Stimulated activated memory B cell treated with anti-CD40 and anti-IgM and Interleukin-4, amounts not matched to agents 10 μg/mL and 1 μg/mL and 100 μg/mL, for 72 hours (primary cell): ENCODE measurements at regions not wholly inside any gene's neighbourhood (a gene's known extent, or its start where the extent isn't known, plus 50 kb on each side); places are given as distances from the start of the nearest gene placed in this dataset.

Experiments used
- ATAC-seq: fragments of 150-1000 bp; cut with Tn5 transposase; 2 replicates; pipeline ENCODE4 v1.10.0; 2021
- H3K27ac Mint-ChIP-seq: one replicate; pipeline ENCODE4 v1.8.0; 2022; ENCODE audit warnings: mild to moderate bottlenecking, mixed read lengths
- H3K27me3 Mint-ChIP-seq: one replicate; pipeline ENCODE4 v1.8.0; 2022; ENCODE audit warnings: mixed read lengths
- H3K36me3 Mint-ChIP-seq: one replicate; pipeline ENCODE4 v1.8.0; 2022; ENCODE audit warnings: mixed read lengths
- H3K4me1 Mint-ChIP-seq: one replicate; pipeline ENCODE4 v1.8.0; 2022; ENCODE audit warnings: mixed read lengths
- H3K4me3 Mint-ChIP-seq: one replicate; pipeline ENCODE4 v1.8.0; 2022; ENCODE audit warnings: mild to moderate bottlenecking, moderate library complexity, mixed read lengths
- H3K9me3 Mint-ChIP-seq: one replicate; pipeline ENCODE4 v1.8.0; 2022; ENCODE audit warnings: mixed read lengths

DNA sequence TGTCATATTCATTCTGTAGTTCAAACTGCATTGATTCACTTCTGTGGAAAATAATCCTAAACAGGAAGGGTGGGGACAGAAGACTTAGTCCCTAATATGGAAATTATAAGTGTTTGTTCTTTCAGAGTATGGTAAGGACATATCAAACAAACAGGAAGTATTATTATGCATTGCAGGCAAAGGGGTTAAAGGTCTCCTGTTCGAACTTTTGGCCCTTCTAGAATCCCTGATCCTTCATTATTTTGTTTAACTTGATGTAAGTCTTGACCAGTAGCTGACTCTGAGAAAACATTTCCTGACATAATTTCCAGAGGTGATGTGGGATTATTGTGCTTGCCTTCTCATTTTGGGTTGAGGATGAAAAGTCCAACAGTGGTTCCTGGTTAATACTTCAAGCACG, 215.4 kb upstream of the ADGRL2 start:
- Mint-ChIP-seq H3K36me3 (no peaks in the 10 kb centered on the region), H3K4me1 (no peaks in the 10 kb centered on the region), H3K9me3 (no peaks in the 10 kb centered on the region), H3K27ac (no peak overlapping the region), H3K4me3 (no peak overlapping the region), H3K27me3 (peaks cover 5% of the 10 kb centered on the region)
- no peak for ATAC-seq

DNA sequence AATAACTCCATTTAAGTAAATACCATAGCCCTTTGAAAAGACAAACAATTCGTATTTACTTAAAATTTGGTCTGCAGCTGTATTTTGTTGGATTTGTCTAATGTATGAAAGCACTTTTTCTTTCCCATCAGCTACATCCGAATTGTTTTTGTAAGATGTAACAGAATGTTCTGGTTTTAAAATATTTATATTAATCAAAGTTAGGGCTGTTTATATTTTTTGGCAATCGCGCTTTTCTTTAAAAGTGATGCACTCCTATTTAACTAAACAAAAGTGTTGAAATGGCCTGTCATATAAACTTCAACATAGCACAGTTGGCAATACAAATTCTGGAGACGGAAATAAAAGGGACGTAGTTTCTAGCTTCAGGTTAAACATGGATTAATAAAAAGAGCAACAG, 216.3 kb upstream of the ADGRL2 start:
- no peaks in the 10 kb centered on the region for H3K9me3 Mint-ChIP-seq
- no peaks in the 10 kb centered on the region for H3K4me1 Mint-ChIP-seq
- peaks cover 8% of the 10 kb centered on the region for H3K27me3 Mint-ChIP-seq
- ATAC-seq: no peak
- no peak overlapping the region for H3K4me3 Mint-ChIP-seq
- H3K36me3 Mint-ChIP-seq: no peaks in the 10 kb centered on the region
- H3K27ac Mint-ChIP-seq: no peak overlapping the region

DNA sequence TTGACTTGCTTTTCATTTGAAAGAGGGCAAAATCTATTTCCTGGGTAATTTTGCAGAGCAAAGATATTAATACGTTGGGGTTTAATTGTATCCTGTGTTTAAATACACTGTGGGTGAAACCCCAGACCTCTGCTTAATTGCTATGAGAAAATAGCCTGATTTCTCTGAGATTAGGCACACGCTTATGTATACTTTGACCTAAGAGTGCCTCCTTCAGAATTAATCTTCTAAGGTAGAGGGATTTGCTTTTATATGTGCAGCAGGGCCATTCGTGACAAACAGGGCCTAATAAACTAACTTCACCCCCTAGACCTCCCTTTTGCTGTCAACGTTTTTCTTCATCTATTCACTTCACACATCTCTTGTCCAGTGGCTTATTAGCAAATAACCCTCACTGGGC, 216.9 kb upstream of the ADGRL2 start:
- Mint-ChIP-seq H3K36me3 (no peaks in the 10 kb centered on the region), H3K27me3 (peaks cover 8% of the 10 kb centered on the region), H3K27ac (no peak overlapping the region), H3K4me1 (no peaks in the 10 kb centered on the region), H3K4me3 (no peak overlapping the region), H3K9me3 (no peaks in the 10 kb centered on the region)
- ATAC-seq: no peak

DNA sequence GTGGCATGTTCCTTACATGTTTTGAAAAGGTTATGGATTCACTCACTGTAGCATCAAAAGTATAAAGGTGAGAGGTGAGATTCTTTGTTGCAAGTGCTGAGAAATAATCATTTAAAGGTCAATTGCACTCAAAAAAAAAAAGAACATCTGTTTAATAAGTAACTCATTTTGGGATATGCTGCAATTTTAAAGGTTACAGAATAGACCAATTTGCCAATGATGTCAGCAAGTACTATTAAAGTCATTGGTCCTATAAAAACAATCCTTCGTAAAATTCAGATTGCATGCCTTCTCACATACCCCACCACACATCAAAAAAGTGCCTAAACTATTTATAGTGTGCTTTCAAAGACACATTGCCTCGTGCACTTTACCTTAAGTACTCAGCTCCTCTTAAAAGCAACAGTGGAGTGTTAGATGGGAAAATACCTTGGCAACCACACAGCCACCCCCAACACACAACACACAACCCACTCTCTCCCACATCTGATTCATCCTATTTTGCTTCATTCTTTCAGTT, 218.2 kb upstream of the ADGRL2 start:
- ATAC-seq: peak; percentile 59
- Mint-ChIP-seq H3K36me3 (no peaks in the 10 kb centered on the region), H3K9me3 (no peaks in the 10 kb centered on the region), H3K4me3 (no peak overlapping the region), H3K4me1 (no peaks in the 10 kb centered on the region), H3K27me3 (peaks cover 8% of the 10 kb centered on the region), H3K27ac (no peak overlapping the region)

DNA sequence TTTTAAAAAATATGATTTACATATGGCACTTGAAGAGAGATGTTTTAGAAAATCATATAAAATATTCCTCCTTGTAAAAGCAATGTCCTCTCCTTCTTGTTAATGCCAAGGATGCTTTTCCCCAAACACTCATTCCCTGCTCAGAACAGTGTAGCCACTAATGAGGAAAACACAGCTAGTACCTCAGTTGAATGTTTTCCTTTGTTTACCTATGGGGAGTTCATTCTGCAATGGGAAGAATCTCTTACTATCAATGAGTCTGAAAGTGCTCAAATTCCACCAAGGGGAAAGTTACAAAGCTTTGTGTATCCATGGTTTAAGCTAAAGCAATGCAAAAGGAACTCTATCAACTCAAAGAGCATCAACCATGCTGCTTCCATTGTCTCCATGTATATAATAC, 221.9 kb upstream of the ADGRL2 start:
- no peaks in the 10 kb centered on the region for H3K4me1 Mint-ChIP-seq
- H3K4me3 Mint-ChIP-seq: no peak overlapping the region
- H3K27ac Mint-ChIP-seq: no peak overlapping the region
- ATAC-seq: no peak
- H3K36me3 Mint-ChIP-seq: no peaks in the 10 kb centered on the region
- no peaks in the 10 kb centered on the region for H3K9me3 Mint-ChIP-seq
- peaks cover 8% of the 10 kb centered on the region for H3K27me3 Mint-ChIP-seq

DNA sequence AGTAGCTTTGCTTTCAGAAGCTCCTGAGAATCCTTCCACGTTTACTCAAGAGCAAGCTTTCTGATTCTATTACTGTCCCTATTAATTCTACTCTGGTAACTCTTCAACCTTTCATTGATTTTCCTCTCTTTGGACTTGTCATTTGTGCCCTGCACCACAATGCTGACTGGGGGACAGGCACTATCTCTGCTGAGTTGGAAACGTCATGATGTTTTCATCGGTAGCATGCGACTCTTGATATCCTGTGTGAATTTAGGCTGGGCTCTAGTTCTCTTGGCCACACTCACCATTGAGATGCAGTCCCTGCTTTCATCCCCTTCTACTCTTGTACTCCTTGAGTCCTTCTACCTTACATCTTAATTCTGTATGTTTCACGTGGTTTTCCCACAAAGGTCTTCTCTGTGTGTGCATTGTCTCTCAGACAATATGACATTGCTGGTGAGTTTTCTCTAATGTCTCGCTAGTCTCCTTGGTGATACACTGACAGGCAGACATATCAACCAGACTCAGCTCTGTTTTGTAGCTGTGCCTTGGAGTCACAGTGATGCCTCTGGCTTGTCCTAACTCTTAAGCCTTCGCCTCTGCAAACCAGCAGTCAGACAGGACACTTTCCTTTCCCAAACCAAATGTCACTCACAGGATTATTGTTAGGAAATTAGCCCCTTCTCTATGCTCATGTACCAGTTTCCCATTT, 223.6 kb upstream of the ADGRL2 start:
- no peaks in the 10 kb centered on the region for H3K36me3 Mint-ChIP-seq
- H3K27me3 Mint-ChIP-seq: peaks cover 8% of the 10 kb centered on the region
- no peak for ATAC-seq
- no peak overlapping the region for H3K27ac Mint-ChIP-seq
- H3K4me1 Mint-ChIP-seq: no peaks in the 10 kb centered on the region
- no peaks in the 10 kb centered on the region for H3K9me3 Mint-ChIP-seq
- H3K4me3 Mint-ChIP-seq: no peak overlapping the region

DNA sequence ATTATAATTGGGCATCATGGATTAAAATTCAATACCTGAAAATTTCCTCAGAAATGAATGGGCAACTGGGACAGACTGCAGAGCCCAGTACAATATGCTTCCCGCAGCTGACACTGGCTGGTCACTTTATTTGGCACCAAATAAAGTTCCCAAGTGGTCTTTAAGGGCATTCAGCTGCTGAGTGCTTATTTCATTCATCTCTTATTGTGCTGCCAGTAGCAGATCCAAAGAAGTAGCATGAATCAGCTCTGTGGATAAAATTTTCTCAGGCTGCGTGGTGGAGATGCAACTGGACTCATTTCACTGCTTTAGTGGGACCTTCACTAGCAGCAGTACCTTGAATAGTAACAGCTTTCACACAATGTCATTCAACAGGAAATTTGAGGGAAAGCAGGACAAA, 226.3 kb upstream of the ADGRL2 start:
- H3K27ac Mint-ChIP-seq: no peak overlapping the region
- H3K4me3 Mint-ChIP-seq: no peak overlapping the region
- H3K4me1 Mint-ChIP-seq: no peaks in the 10 kb centered on the region
- H3K36me3 Mint-ChIP-seq: no peaks in the 10 kb centered on the region
- H3K27me3 Mint-ChIP-seq: no peaks in the 10 kb centered on the region
- H3K9me3 Mint-ChIP-seq: no peaks in the 10 kb centered on the region
- no peak for ATAC-seq

DNA sequence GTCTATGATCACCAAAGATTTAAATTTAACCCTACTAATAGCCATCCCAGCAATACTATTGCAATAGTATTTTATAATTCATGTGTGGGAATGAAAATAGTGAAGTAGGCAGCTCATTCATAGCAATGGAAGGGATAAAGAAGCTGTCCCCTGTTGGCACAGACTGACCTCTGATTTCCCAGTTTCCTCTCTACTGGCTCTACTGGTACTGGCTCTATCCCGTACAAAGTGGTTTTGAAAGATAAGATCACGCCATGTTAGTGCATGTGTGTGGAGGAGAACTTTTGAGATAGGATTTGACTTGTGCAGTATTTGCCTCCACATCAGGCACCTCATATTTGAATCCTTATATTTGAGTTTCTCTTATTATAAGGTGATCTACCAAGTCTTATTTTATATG, 227.3 kb upstream of the ADGRL2 start:
- no peaks in the 10 kb centered on the region for H3K4me1 Mint-ChIP-seq
- no peaks in the 10 kb centered on the region for H3K36me3 Mint-ChIP-seq
- no peaks in the 10 kb centered on the region for H3K27me3 Mint-ChIP-seq
- no peak overlapping the region for H3K4me3 Mint-ChIP-seq
- H3K9me3 Mint-ChIP-seq: no peaks in the 10 kb centered on the region
- no peak overlapping the region for H3K27ac Mint-ChIP-seq
- ATAC-seq: no peak

DNA sequence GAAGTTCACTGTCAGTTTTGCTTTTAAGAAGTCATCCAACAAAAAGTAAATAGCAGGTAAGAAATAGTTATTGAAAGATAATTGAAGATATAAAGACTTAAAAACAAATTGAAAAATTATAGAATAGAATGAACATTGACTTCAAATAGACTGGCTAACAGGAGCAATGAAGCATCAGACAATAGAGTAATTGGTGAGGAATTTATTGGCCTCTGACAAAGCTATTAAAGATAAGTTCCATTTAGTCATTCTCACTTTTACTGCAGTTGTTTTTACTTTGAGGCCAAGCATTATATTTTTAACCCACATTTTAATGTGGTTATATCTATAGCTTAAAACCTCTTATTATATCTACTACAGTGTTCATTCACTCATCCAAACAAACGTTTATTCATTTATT, 228.8 kb upstream of the ADGRL2 start:
- Mint-ChIP-seq H3K9me3 (no peaks in the 10 kb centered on the region), H3K4me1 (no peaks in the 10 kb centered on the region), H3K36me3 (no peaks in the 10 kb centered on the region), H3K27me3 (no peaks in the 10 kb centered on the region), H3K4me3 (no peak overlapping the region), H3K27ac (no peak overlapping the region)
- no peak for ATAC-seq

DNA sequence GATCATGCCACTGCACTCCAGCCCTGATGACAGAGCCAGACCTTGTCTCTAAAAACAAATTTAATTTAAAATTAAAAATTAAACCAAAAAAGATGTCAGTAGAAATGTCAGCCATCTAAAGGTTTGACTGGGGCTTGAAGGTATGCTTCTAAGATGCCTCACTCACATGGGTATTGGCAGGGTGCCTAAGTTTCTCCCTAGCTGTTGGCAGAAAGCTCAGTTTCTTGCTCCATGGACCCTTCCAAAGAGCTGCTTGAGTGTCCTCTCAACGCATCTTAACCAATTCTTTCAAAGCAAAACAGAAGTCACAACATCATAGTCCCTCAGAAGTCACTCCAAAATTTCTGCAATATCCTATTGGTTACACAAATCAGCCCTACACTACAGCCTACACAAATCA, 231.0 kb upstream of the ADGRL2 start:
- no peaks in the 10 kb centered on the region for H3K9me3 Mint-ChIP-seq
- no peak overlapping the region for H3K27ac Mint-ChIP-seq
- H3K4me3 Mint-ChIP-seq: no peak overlapping the region
- H3K27me3 Mint-ChIP-seq: no peaks in the 10 kb centered on the region
- no peaks in the 10 kb centered on the region for H3K4me1 Mint-ChIP-seq
- no peaks in the 10 kb centered on the region for H3K36me3 Mint-ChIP-seq
- ATAC-seq: no peak

DNA sequence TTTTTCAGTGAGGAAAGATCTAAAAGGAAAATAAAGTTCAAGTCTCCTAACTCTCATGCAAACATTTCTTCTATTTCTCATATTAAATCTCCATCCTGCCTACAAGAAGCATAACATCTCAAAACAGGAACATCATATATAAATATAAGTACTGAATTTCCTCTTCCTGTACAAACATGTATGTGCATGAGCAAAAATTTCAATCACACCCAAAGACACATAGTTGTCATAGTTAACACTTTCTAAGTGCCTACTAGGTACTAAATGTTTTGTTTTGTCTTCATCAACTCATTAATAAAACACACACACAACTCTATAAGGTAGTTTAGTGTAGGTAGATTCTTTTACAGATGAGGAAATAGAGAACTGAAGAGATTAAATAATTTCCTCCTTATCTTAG, 237.1 kb upstream of the ADGRL2 start:
- Mint-ChIP-seq H3K36me3 (no peaks in the 10 kb centered on the region), H3K27me3 (no peaks in the 10 kb centered on the region), H3K9me3 (no peaks in the 10 kb centered on the region), H3K4me3 (no peak overlapping the region), H3K4me1 (no peaks in the 10 kb centered on the region), H3K27ac (no peak overlapping the region)
- no peak for ATAC-seq

DNA sequence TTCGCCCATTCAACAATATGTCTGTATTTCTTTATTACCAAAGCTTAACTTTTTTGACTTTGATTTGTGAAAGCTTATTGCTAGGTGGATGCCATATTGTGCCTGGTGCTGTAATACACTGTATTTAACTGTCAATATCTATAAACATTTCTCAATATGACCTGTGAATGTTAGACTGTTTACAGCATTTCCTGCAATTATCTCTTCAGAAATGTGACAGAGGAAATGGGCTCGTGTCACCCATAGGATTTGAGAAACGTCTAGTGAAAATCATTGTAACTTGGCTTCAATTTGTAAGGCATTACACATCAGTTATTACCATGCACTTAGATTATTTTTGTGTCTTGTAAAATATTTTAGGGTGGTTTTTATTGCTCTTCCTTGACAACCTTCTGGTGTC, 237.8 kb upstream of the ADGRL2 start:
- no peak overlapping the region for H3K4me3 Mint-ChIP-seq
- no peaks in the 10 kb centered on the region for H3K36me3 Mint-ChIP-seq
- H3K27me3 Mint-ChIP-seq: no peaks in the 10 kb centered on the region
- H3K9me3 Mint-ChIP-seq: no peaks in the 10 kb centered on the region
- no peaks in the 10 kb centered on the region for H3K4me1 Mint-ChIP-seq
- ATAC-seq: no peak
- no peak overlapping the region for H3K27ac Mint-ChIP-seq

DNA sequence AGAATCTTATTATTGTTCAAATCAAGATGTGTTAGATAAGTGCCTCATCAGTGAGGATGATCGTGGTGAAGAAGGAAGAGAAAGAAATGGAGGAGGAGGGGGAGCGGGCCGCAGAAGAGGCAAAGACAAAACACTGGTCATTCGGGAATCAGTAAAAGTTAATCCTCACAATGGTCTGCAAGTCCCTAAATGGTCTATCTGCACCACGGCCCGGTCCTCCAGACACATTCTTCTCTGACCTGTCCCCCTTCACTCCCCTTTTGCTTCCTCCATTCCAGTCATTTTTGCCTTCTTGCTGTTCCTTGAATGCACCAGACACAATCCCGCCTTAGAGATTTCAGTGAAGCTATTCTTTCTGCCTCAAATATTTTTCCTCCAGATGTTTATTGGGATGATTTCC, 240.1 kb upstream of the ADGRL2 start:
- Mint-ChIP-seq H3K4me3 (no peak overlapping the region), H3K36me3 (no peaks in the 10 kb centered on the region), H3K9me3 (no peaks in the 10 kb centered on the region), H3K4me1 (no peaks in the 10 kb centered on the region), H3K27ac (no peak overlapping the region), H3K27me3 (no peaks in the 10 kb centered on the region)
- no peak for ATAC-seq

DNA sequence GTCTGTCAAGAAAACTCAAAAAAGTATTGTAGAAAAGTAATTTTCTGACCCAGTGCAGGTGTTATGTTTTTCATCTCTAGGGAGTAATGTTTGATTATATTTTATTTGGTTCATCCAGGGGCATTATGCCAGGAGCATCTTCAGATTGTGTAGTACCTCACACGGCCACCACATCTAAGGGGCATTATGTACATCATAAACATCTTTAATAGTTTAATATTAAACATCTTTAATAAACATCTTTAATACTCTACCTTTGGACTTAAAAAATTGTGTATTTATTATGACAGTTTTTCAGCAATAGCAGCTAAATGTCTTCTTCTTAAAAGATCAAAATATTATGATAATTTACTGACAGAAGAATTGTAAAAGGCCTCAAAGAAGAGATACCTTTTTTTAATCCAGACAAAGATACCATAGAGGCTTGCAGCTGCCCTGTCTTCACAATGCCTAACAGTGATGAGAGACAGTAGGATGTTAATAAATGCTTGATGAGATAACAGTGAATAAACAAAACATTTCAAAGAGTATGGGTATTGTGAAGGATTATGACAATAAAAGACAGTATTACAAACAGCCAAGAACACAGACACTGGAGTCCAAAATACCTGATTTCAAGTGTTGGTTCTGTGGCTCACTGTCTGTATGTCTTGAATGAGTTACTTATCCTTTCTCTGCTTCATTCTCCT, 240.9 kb upstream of the ADGRL2 start:
- ATAC-seq: no peak
- H3K4me1 Mint-ChIP-seq: no peaks in the 10 kb centered on the region
- H3K36me3 Mint-ChIP-seq: no peaks in the 10 kb centered on the region
- H3K4me3 Mint-ChIP-seq: no peak overlapping the region
- H3K9me3 Mint-ChIP-seq: no peaks in the 10 kb centered on the region
- no peak overlapping the region for H3K27ac Mint-ChIP-seq
- no peaks in the 10 kb centered on the region for H3K27me3 Mint-ChIP-seq

DNA sequence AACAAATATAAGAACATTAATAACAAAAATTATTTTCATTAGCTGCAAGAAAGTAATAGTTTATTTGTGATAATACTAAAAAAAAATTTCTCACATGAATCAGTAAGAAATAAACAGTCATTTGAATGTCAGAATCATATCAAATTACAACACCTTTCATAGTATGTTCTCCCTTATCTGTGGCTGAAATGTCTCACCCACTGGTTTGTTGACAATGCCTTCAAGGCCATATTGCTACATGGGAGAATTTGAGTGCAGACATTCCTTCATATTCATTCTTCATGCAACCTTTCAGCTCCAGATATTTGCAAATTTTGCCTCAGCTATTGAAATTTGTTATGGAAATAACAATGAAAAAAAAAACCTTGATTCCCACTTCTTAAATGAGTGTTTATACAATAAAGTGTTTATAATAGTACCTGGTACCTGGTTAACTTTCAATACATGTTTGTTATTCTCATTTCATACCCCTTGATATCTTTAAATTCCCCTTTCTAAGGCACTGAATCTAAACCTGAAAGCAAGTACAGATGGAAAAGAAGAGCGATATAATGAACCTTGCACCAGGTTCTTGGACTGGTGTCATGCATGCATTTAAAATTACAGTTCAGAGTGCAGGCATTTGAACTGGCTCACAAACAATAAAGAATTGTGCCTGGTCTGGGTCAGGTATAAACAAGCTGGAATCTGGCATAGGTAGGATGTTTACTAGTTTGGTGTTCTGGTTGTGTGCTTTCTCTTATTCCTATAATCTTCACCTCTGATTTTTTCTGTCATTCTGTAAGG, 242.2 kb upstream of the ADGRL2 start:
- H3K9me3 Mint-ChIP-seq: no peaks in the 10 kb centered on the region
- H3K27ac Mint-ChIP-seq: no peak overlapping the region
- no peak overlapping the region for H3K4me3 Mint-ChIP-seq
- no peaks in the 10 kb centered on the region for H3K4me1 Mint-ChIP-seq
- no peaks in the 10 kb centered on the region for H3K36me3 Mint-ChIP-seq
- H3K27me3 Mint-ChIP-seq: no peaks in the 10 kb centered on the region
- ATAC-seq: no peak

DNA sequence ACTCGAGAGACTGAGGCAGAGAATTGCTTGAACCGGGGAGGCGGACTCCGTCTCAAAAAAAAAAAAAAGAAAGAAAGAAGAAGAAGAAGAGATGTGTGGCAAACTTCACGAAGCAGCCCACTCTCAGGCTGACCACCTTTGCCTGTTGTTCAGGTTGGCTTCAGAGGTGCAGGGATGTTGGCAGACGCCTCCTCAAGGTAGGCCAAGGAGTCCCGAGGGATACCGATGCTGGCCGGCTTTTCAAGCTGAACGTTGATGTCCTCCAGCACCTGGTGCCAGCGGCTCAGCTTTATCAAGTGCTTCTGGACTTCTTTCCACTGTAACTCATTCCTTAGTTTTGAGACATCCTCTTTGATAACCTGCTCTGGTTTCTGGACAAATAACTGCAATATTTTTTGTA, 243.8 kb upstream of the ADGRL2 start:
- Mint-ChIP-seq H3K36me3 (no peaks in the 10 kb centered on the region), H3K27me3 (no peaks in the 10 kb centered on the region), H3K9me3 (no peaks in the 10 kb centered on the region), H3K4me3 (no peak overlapping the region), H3K27ac (no peak overlapping the region), H3K4me1 (no peaks in the 10 kb centered on the region)
- no peak for ATAC-seq
